ENCODE measurements at regions not wholly inside any gene's neighbourhood (a gene's known extent, or its start where the extent isn't known, plus 50 kb on each side); places are given as distances from the start of the nearest gene placed in this dataset.
"Not testable (repeated sequence)": the region's sequence is repeated elsewhere in the genome, so short reads cannot be mapped to it uniquely, and the experiment has no call there.

- DNase-seq (ENCODE audit: low spot score), result peak; percentile 31
These were observed 130.7 kb upstream of the NR3C1 start for GRCh38 chr5:143533978-143534760.

DNA sequence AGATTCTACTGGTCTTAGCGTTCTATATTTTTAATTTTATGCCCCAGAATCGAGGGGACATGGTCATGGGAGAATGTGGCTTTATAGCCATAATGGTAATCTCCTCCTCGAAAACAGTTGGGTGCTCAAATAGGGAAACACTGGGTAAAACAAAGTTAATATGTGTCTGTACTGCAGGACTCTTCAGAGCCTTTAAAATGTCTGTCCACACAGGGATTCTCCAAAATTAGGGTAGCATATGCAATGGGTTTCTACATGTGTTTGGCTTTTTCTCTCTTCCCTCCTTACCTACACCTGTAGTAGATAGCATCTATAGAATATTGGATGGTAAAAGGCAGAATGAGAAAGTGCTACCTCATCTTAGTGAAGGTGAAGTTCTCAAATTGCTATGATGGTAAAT is 130.0 kb upstream of the NR3C1 start:
- DNase-seq (ENCODE audit: low spot score), result no peak

GRCh38 chr5:143527808-143528207 is 124.3 kb upstream of the NR3C1 start:
- peak; percentile 69 for DNase-seq (ENCODE audit: low spot score)

DNA sequence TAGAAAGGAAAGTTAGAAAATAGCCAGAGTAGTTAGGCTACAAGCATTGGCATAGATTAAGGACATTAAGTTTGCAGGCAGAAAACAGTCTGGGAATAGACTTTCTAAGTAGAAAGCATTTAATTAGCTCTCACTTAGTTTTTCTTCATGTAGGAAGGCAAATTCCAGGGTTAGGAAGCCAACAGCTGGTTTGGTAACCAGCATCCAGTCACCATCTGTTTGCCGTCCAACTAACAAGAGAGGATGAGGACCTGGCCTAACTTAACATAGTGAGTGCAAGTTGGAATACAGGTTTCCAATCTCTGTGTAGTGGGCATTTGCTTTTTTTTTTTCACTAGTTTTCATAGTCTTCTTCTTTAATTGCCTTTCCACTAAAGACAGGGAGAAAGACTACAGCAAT is 121.7 kb upstream of the NR3C1 start:
- no peak for DNase-seq (ENCODE audit: low spot score)

GRCh38 chr5:143524338-143524945 is 121.0 kb upstream of the NR3C1 start:
- no peak for DNase-seq (ENCODE audit: low spot score)

DNA sequence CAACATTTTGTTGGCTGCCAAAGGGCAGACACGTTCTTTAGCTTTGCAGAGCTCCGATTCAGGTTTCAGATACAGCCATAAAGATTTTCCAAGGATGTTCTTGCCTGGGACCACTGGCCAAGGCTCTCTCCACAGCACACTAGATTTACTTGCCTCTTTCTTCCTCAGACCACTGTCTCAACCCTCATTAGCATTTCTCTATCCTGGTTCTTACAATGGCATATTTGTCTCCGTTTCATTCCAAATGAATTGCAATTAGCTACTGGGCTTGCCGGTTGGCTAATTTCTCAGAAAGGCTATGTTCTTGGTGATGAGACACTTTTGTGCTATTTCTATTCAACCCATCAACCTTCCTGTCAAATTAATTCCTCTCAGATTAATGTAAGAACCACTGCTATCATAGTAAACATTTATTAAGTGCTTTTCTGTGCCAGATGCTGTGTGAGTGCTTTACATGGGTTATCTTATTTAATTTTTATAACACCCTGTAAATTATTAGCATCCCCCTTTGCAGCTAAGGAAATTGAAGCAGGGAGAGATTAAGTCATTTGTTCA is 118.4 kb upstream of the NR3C1 start:
- peak; percentile 49 for DNase-seq (ENCODE audit: low spot score)

GRCh38 chr5:143521141-143521540 is 117.7 kb upstream of the NR3C1 start:
- DNase-seq (ENCODE audit: low spot score), result no peak

GRCh38 chr5:143519215-143519614 is 115.7 kb upstream of the NR3C1 start:
- not testable (repeated sequence) for DNase-seq (ENCODE audit: low spot score)

GRCh38 chr5:143517824-143518223 is 114.3 kb upstream of the NR3C1 start:
- not testable (repeated sequence) for DNase-seq (ENCODE audit: low spot score)

- DNase-seq (ENCODE audit: low spot score), result peak; percentile 18
These were observed 112.8 kb upstream of the NR3C1 start for GRCh38 chr5:143516249-143516648.

- no peak for DNase-seq (ENCODE audit: low spot score)
These were observed 112.3 kb upstream of the NR3C1 start for GRCh38 chr5:143515829-143516228.

GRCh38 chr5:143514616-143515335 is 111.3 kb upstream of the NR3C1 start:
- DNase-seq (ENCODE audit: low spot score), result peak; percentile 58

DNA sequence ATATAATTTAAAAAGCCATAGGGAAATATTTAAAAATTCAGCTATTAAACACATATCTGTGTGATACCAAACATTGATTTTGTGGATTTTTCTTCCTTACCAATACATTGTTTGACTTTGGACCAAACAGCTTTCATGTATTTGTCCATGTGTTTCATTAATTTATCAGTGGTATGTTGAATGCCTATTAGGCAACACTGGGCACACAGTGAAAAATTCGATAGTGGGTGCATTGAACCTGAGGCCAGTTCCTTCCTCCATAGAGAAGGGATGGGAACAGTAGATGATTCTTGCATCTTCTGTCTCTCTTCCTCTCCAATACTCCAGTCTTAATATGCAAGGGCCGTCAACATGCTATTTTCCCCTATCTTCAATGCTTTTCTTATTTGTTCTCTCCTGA is 110.2 kb upstream of the NR3C1 start:
- no peak for DNase-seq (ENCODE audit: low spot score)

DNA sequence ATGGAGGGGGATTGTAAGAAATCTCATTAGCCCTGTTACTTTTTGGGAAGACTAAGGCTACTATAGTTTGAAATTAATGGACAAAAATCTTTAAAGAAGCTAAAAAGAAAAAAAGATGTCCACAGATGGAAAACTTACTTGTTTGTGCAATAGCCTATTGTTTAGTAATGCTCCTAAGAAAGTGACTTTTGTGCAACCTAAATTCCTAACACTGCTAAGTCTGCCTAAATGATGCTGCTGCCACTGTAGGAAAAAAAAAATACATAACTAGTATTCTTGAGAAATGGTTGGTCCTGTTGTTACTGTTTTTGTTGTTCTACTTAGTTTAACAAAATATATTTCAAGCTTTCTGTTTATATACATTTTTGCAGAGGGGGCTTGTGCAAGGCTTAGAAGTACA is 108.2 kb upstream of the NR3C1 start:
- no peak for DNase-seq (ENCODE audit: low spot score)

- DNase-seq (ENCODE audit: low spot score), result no peak
These were observed 106.3 kb upstream of the NR3C1 start for GRCh38 chr5:143509758-143510221.

DNA sequence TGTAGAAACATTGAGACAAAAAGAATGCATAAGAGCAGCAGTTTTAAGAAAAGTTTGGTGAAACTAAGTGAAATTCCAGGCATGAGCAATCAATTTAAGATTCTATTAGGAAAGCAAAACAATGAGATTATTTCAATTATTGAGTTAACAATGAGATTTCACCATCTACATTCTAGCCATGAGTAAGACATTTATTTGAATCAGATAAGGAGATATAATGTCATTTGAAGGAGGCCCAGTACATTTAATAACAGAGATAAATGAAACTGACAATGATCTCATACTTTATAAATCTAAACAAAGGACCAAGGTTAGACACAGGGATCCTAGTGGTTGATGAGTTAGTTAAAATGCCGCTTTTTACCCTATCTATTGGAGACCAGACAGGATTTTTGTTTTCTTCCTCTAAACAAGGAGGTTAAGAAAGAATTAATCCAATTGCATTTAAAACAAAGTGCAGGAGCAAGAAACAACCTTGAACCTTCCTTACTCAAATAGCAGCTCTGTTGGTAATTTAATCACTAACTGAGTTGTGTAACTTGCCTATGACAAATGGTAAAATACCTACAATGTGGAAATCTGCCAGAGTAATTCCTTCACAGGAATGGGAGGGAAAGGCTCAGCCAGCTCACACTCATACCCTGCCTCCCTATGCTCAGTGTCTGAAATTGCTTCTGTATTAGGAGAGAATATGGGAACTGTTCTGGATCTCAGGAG is 103.5 kb upstream of the NR3C1 start:
- peak; percentile 94 for DNase-seq (ENCODE audit: low spot score)

DNA sequence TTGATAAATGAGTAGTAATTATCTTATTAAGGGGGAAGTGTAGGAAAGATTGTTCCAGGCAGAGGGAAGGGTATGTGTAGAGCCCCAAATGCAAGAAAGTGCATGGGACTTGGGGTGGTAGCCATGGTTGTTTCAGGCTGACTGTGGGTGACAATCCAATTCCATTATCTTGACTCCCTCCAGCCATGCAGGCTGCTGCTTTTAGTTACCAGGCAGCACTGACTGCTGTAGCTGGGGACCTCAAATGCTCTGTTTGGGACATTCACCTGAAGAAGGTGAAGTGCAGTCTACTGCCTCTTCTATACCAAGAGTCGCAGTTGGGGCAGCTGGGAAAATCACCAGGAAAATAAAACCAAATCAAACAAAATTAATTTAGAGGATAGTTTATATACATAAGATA is 102.4 kb upstream of the NR3C1 start:
- DNase-seq (ENCODE audit: low spot score), result no peak

DNA sequence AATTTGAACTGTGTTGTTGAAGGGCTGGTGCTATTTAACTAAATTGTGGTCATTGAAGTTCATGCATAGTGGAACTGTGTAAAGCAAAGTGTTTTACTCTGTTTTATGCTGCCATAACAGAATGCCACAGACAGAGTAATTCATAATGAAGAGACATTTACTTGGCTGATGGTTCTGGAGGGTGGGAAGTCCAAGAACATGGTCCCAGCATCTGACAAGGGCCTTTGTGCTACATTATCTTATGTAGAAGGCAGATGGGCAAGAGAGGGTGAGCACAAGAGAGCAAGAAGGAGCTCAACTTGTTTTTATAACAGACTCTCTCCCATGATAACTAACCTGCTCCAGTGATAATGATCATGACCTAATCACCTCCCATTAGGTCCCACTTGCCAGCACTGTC is 101.9 kb upstream of the NR3C1 start:
- DNase-seq (ENCODE audit: low spot score), result no peak

DNA sequence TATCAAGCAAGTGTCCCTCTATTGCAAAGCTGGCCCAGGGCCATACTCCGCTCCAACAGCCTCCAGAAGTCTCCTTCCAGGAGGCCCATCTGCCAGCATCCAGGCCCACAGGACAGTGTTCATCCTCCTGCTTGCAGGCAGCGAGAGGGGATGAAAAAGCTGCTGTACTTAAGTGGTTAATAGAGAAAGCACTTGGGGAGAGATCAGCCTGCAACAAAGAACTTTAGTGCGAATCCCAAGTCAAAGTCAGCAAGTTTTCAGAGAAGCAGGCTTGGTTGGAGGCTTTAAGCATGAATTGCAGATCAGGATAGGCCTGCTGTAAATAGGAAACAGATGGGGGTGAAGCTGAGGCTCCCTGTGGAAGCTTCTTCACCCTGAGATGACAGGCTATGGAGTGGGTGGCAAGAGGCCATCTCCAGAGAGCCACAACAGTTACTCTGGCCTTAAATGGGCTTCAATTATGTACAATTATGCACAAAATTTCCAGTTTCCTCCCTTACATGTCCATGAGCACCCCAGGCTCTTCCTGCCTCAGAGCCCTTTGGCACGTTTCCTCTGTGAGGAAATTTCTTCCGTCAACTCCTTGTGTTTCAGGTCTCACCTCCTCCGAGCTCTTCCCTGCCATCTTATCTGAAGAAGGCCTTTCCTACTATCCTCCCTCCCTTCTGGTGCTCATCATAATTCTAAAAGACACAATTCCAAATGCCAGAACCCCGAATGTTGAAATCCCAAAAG is 98.0 kb upstream of the NR3C1 start:
- DNase-seq (ENCODE audit: low spot score), result no peak

GRCh38 chr5:143499480-143500114 is 96.1 kb upstream of the NR3C1 start:
- DNase-seq (ENCODE audit: low spot score), result peak; percentile 30

GRCh38 chr5:143498821-143499220 is 95.3 kb upstream of the NR3C1 start:
- DNase-seq (ENCODE audit: low spot score), result no peak

Data from kidney tubule cell (primary cell).